T-helper 2 cell (primary cell): ENCODE measurements at regions not wholly inside any gene's neighbourhood (a gene's known extent, or its start where the extent isn't known, plus 50 kb on each side); places are given as distances from the start of the nearest gene placed in this dataset.

ENCODE experiments used
- DNase-seq, 5 experiments: peaks; one replicate each; pipeline versions ENCODE4 v3.0.0 to v3.0.0-alpha.2; 2012 to 2022

- no peak for DNase-seq
Observed at GRCh38 chr14:43252866-43253265, 1254.2 kb downstream of the FSCB start.

GRCh38 chr14:43249591-43249990, 1257.5 kb downstream of the FSCB start:
- no peak for DNase-seq

GRCh38 chr14:43249116-43249515, 1258.0 kb downstream of the FSCB start:
- no peak for DNase-seq

GRCh38 chr14:43247877-43248276, 1259.2 kb downstream of the FSCB start:
- no peak for DNase-seq

GRCh38 chr14:43244142-43244625, 1262.9 kb downstream of the FSCB start:
- no peak for DNase-seq

- DNase-seq = no peak
Observed at GRCh38 chr14:43243168-43243567, 1263.9 kb downstream of the FSCB start.

GRCh38 chr14:43232261-43232660, 1274.8 kb downstream of the FSCB start:
- no peak for DNase-seq

GRCh38 chr14:43215524-43215923, 1291.6 kb downstream of the FSCB start:
- DNase-seq = no peak

GRCh38 chr14:43207189-43207588, 1299.9 kb downstream of the FSCB start:
- DNase-seq = no peak

- DNase-seq = no peak
Observed at GRCh38 chr14:43204816-43205215, 1302.3 kb downstream of the FSCB start.

GRCh38 chr14:43200519-43200918, 1306.6 kb downstream of the FSCB start:
- no peak for DNase-seq

- no peak for DNase-seq
Observed at GRCh38 chr14:43198465-43198864, 1308.6 kb downstream of the FSCB start.

GRCh38 chr14:43184540-43184939, 1322.5 kb downstream of the FSCB start:
- DNase-seq = no peak

GRCh38 chr14:43183916-43184315, 1323.2 kb downstream of the FSCB start:
- DNase-seq = no peak

- no peak for DNase-seq
Observed at GRCh38 chr14:43175896-43176295, 1331.2 kb downstream of the FSCB start.

GRCh38 chr14:43172899-43173548, 1334.1 kb downstream of the FSCB start:
- DNase-seq = no peak

GRCh38 chr14:43169722-43170121, 1337.4 kb downstream of the FSCB start:
- no peak for DNase-seq

GRCh38 chr14:43168371-43168925, 1338.6 kb downstream of the FSCB start:
- no peak for DNase-seq

GRCh38 chr14:43166163-43166562, 1340.9 kb downstream of the FSCB start:
- no peak for DNase-seq

GRCh38 chr14:43165651-43166050, 1341.4 kb downstream of the FSCB start:
- DNase-seq = no peak

GRCh38 chr14:43161477-43161876, 1345.6 kb downstream of the FSCB start:
- no peak for DNase-seq

- no peak for DNase-seq
Observed at GRCh38 chr14:43157661-43158060, 1349.4 kb downstream of the FSCB start.

GRCh38 chr14:43155924-43156323, 1351.2 kb downstream of the FSCB start:
- DNase-seq = no peak

- no peak for DNase-seq
Observed at GRCh38 chr14:43155258-43155657, 1351.8 kb downstream of the FSCB start.

GRCh38 chr14:43147485-43147884, 1359.6 kb downstream of the FSCB start:
- no peak for DNase-seq
